Activated T-helper 1 cell treated with anti-CD3 and anti-CD28 coated beads, Interleukin-12 subunit alpha, Interleukin-12 subunit beta, Interleukin-2, Interleukin-4 antibody, amounts not matched to agents 30 ng/mL and 10 ng/mL and 1 ng/mL, durations not matched to agents 14 hours and 24 hours and 36 hours (primary cell): ENCODE measurements at regions not wholly inside any gene's neighbourhood (a gene's known extent, or its start where the extent isn't known, plus 50 kb on each side); places are given as distances from the start of the nearest gene placed in this dataset.
"Not testable (repeated sequence)": the region's sequence is repeated elsewhere in the genome, so short reads cannot be mapped to it uniquely, and the experiment has no call there.

ENCODE experiments used
- DNase-seq: peaks from one replicate; pipeline ENCODE4 v3.0.0; 2021; ENCODE audit warnings: low spot score
- H3K27ac Mint-ChIP-seq: one replicate; pipeline ENCODE4 v1.8.0; 2021; ENCODE audit warnings: mild to moderate bottlenecking, mixed read lengths
- H3K27me3 Mint-ChIP-seq: one replicate; pipeline ENCODE4 v1.8.0; 2022; ENCODE audit warnings: mild to moderate bottlenecking, moderate library complexity, mixed read lengths; ENCODE audit not compliant: insufficient read depth
- H3K36me3 Mint-ChIP-seq: one replicate; pipeline ENCODE4 v1.8.0; 2021; ENCODE audit warnings: low read depth, mixed read lengths
- H3K4me1 Mint-ChIP-seq: one replicate; pipeline ENCODE4 v1.8.0; 2021; ENCODE audit warnings: low read depth, mixed read lengths
- H3K4me3 Mint-ChIP-seq: one replicate; pipeline ENCODE4 v1.8.0; 2021; ENCODE audit warnings: mild to moderate bottlenecking, moderate library complexity, mixed read lengths
- H3K9me3 Mint-ChIP-seq: one replicate; pipeline ENCODE4 v1.8.0; 2021; ENCODE audit warnings: mixed read lengths
- intact Hi-C: fragments of 100-400 bp; cut with micrococcal nuclease; formaldehyde crosslinking; loops from one replicate; pipeline ENCODE4 v1.15.1; 2024

- Mint-ChIP-seq H3K4me3 (no peak overlapping the region), H3K36me3 (no peaks in the 10 kb centered on the region), H3K9me3 (no peaks in the 10 kb centered on the region), H3K27ac (no peak overlapping the region), H3K4me1 (no peaks in the 10 kb centered on the region), H3K27me3 (no peaks in the 10 kb centered on the region)
- DNase-seq = no peak
- intact Hi-C loops = no loop called here
These were observed 482.5 kb upstream of the UBE2E2 start for GRCh38 chr3:22720596-22720995.

GRCh38 chr3:22724420-22724819, 478.7 kb upstream of the UBE2E2 start:
- H3K9me3 Mint-ChIP-seq = no peaks in the 10 kb centered on the region
- intact Hi-C loops = no loop called here
- H3K36me3 Mint-ChIP-seq = no peaks in the 10 kb centered on the region
- H3K27ac Mint-ChIP-seq = no peak overlapping the region
- H3K4me1 Mint-ChIP-seq = no peaks in the 10 kb centered on the region
- no peak for DNase-seq
- no peaks in the 10 kb centered on the region for H3K27me3 Mint-ChIP-seq
- no peak overlapping the region for H3K4me3 Mint-ChIP-seq

- no peaks in the 10 kb centered on the region for H3K4me1 Mint-ChIP-seq
- no peak overlapping the region for H3K4me3 Mint-ChIP-seq
- intact Hi-C loops = no loop called here
- DNase-seq = no peak
- no peaks in the 10 kb centered on the region for H3K27me3 Mint-ChIP-seq
- no peaks in the 10 kb centered on the region for H3K9me3 Mint-ChIP-seq
- no peaks in the 10 kb centered on the region for H3K36me3 Mint-ChIP-seq
- no peak overlapping the region for H3K27ac Mint-ChIP-seq
These were observed 474.7 kb upstream of the UBE2E2 start for GRCh38 chr3:22728406-22728805.

DNA sequence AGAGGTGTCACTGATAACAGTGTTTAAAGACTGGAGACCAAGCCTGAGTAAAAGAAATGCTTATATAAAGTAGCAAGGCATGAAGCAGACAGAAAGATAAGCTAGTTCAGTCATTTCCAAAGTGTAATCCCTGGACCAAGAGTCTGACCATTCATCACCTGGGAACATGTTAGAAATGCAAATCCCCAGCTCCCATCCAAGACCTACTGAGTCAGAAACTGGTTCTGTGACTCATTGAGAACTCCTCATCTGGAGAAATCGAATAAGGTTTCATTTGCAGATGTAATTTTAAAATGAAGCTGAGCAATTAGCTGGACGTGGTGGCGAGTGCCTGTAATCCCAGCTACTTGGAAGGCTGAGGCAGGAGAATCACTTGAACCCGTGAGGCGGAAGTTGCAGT, 473.9 kb upstream of the UBE2E2 start:
- intact Hi-C loops = no loop called here
- Mint-ChIP-seq H3K27ac (no peak overlapping the region), H3K36me3 (no peaks in the 10 kb centered on the region), H3K9me3 (no peaks in the 10 kb centered on the region), H3K4me3 (no peak overlapping the region), H3K4me1 (no peaks in the 10 kb centered on the region), H3K27me3 (no peaks in the 10 kb centered on the region)
- DNase-seq = no peak

DNA sequence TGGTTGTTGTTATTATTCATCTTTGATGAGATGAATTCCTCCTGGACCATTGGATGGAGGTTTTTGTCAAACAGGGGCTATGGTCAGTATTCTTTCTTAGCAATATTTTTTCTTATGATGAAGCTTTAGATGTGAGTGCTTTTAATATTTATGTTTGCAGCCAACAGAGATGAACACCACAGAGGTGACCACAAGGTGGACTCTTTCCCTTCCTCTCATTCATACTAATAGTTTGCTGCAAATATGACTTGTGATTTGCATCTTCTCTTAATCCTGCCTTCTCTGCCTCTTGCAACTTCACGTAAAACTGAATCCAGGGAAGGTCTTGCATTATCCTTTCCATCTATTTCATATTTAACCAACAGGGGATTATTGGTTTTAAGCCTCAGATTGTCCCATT, 473.1 kb upstream of the UBE2E2 start:
- Mint-ChIP-seq H3K9me3 (no peaks in the 10 kb centered on the region), H3K27ac (no peak overlapping the region), H3K4me3 (no peak overlapping the region), H3K27me3 (no peaks in the 10 kb centered on the region), H3K36me3 (no peaks in the 10 kb centered on the region), H3K4me1 (no peaks in the 10 kb centered on the region)
- DNase-seq = no peak
- intact Hi-C loops = no loop called here

DNA sequence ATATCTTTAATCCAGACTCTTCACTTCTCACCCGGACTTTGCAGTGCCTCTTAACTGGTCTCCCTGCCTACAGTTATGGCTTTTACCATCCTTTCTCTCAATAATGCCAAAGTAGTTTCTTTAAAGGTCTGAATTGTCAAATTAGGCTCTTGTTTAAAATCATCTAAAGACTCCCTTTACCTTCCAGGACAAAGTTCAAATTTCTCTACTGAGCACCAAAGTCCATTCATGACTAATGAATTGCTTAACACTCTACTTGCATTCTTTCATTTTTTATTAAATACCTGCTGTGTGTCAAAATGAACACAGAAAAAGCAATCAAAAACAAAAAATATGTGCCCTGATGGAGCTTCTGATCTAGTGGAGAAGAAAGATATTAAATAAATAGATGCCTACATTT, 472.4 kb upstream of the UBE2E2 start:
- H3K9me3 Mint-ChIP-seq = no peaks in the 10 kb centered on the region
- no peaks in the 10 kb centered on the region for H3K4me1 Mint-ChIP-seq
- no peak overlapping the region for H3K4me3 Mint-ChIP-seq
- intact Hi-C loops = no loop called here
- H3K36me3 Mint-ChIP-seq = no peaks in the 10 kb centered on the region
- no peak overlapping the region for H3K27ac Mint-ChIP-seq
- no peaks in the 10 kb centered on the region for H3K27me3 Mint-ChIP-seq
- DNase-seq = no peak

GRCh38 chr3:22731901-22732300, 471.2 kb upstream of the UBE2E2 start:
- no peak for DNase-seq
- Mint-ChIP-seq H3K9me3 (no peaks in the 10 kb centered on the region), H3K36me3 (no peaks in the 10 kb centered on the region), H3K4me3 (no peak overlapping the region), H3K4me1 (no peaks in the 10 kb centered on the region), H3K27me3 (no peaks in the 10 kb centered on the region), H3K27ac (no peak overlapping the region)
- intact Hi-C loops = no loop called here

DNA sequence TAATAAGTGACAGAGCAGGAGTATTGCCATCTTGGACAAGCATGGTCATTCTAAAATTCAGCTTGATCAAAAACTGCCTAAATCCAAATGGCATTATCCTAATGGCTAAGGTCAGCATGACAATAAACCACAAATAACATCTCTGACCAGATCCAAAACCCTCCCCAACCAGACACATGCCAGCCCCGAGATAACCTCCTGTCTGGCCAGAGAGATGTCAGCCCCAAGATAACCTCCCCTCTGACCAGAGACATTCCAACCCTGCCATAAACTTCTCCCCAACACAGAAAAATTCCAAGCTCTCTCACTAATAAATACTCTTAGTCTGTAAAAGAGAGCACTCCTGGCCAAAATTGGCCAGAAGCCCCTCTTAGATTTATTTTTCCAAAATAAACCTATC, 470.5 kb upstream of the UBE2E2 start:
- Mint-ChIP-seq H3K36me3 (no peaks in the 10 kb centered on the region), H3K27ac (no peak overlapping the region), H3K4me3 (no peak overlapping the region), H3K27me3 (no peaks in the 10 kb centered on the region), H3K9me3 (no peaks in the 10 kb centered on the region), H3K4me1 (no peaks in the 10 kb centered on the region)
- no peak for DNase-seq
- intact Hi-C loops = no loop called here

DNA sequence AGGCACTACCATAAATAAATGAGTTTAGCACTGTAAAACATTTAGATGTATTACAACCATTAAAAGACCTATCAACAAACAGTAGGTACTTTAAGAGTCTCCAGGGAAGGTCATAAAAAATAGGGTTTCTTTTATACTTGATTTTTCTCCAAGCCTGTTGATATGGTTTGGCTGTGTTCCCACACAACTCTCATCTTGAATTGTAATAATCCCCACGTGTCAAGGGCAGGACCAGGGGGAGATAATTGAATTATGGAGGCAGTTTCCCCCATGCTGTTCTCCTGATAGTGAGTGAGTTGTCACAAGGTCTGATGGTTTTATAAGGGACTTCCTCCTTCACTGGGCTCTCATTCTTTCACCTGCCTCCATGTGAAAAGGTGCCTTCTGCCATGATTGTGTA, 468.9 kb upstream of the UBE2E2 start:
- Mint-ChIP-seq H3K27me3 (no peaks in the 10 kb centered on the region), H3K4me1 (no peaks in the 10 kb centered on the region), H3K27ac (no peak overlapping the region), H3K36me3 (no peaks in the 10 kb centered on the region), H3K9me3 (no peaks in the 10 kb centered on the region), H3K4me3 (no peak overlapping the region)
- no peak for DNase-seq
- intact Hi-C loops = no loop called here

GRCh38 chr3:22734756-22735155, 468.4 kb upstream of the UBE2E2 start:
- no peak for DNase-seq
- Mint-ChIP-seq H3K4me1 (no peaks in the 10 kb centered on the region), H3K27ac (no peak overlapping the region), H3K9me3 (no peaks in the 10 kb centered on the region), H3K36me3 (no peaks in the 10 kb centered on the region), H3K27me3 (no peaks in the 10 kb centered on the region), H3K4me3 (no peak overlapping the region)
- intact Hi-C loops = no loop called here

DNA sequence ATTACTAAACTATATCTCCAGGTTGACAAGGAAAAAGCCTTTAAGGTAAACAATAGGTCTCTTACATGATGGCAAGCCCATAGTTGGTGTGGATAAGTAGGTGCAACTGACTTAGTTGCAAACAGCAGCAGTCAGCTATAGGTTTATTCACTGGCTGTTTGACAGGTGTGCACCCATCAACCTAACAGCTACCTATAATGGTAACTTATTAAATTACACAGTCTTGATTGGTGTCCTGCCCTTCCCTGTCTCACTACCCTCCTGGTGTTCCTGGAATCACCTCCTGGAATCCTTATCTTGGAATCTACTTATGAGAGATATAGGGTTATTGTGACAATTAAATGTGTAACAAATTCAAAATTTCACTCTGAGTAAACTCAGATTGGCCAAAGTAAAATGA, 467.8 kb upstream of the UBE2E2 start:
- Mint-ChIP-seq H3K9me3 (no peaks in the 10 kb centered on the region), H3K27ac (no peak overlapping the region), H3K27me3 (no peaks in the 10 kb centered on the region), H3K36me3 (no peaks in the 10 kb centered on the region), H3K4me3 (no peak overlapping the region), H3K4me1 (no peaks in the 10 kb centered on the region)
- intact Hi-C loops = no loop called here
- DNase-seq = no peak

- H3K36me3 Mint-ChIP-seq, H3K9me3 Mint-ChIP-seq, DNase-seq, intact Hi-C loops, H3K27me3 Mint-ChIP-seq, H3K4me1 Mint-ChIP-seq, H3K27ac Mint-ChIP-seq, H3K4me3 Mint-ChIP-seq: not testable (repeated sequence)
These were observed 459.7 kb upstream of the UBE2E2 start for GRCh38 chr3:22743386-22743785.

- H3K27me3 Mint-ChIP-seq = no peaks in the 10 kb centered on the region
- DNase-seq = no peak
- intact Hi-C loops = no loop called here
- H3K27ac Mint-ChIP-seq = no peak overlapping the region
- H3K36me3 Mint-ChIP-seq = no peaks in the 10 kb centered on the region
- H3K4me1 Mint-ChIP-seq = no peaks in the 10 kb centered on the region
- no peak overlapping the region for H3K4me3 Mint-ChIP-seq
- H3K9me3 Mint-ChIP-seq = no peaks in the 10 kb centered on the region
These were observed 457.8 kb upstream of the UBE2E2 start for GRCh38 chr3:22745321-22745720.

GRCh38 chr3:22746221-22746620, 456.9 kb upstream of the UBE2E2 start:
- DNase-seq = no peak
- Mint-ChIP-seq H3K27me3 (no peaks in the 10 kb centered on the region), H3K4me3 (no peak overlapping the region), H3K27ac (no peak overlapping the region), H3K4me1 (no peaks in the 10 kb centered on the region), H3K36me3 (no peaks in the 10 kb centered on the region), H3K9me3 (no peaks in the 10 kb centered on the region)
- intact Hi-C loops = no loop called here
